ENCODE measurements at regions not wholly inside any gene's neighbourhood (a gene's known extent, or its start where the extent isn't known, plus 50 kb on each side); places are given as distances from the start of the nearest gene placed in this dataset.

DNA sequence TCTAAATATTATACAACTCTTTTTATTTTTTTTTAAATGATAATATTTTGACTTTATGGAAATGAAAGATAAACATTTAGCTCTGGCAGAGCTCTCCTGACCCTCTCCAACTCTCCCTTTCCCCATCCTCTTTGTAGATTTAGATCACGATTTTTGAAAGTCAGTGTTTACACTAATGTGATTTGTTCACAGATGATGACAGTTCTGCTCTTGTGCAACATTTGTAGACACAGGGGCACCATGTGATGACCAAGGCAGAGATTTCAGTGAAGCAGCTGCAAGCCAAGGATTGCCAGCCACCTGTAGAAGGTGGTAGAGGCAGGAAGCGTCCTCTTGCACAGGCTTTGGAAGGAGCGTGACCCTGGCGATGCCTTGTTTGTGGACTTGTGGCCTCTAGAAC lies 483.2 kb downstream of the QKI start:
- Histone ChIP-seq H3K27ac (ENCODE audit: low read depth, low read length) (no peak overlapping the region), H3K4me1 (ENCODE audit: control insufficient read depth in 5 of 5, insufficient read depth in 5 of 5, low read length in 5 of 5) (peaks cover 0 to 7% (median 0%) of the 10 kb centered on the region in 5 donors), H3K9ac (ENCODE audit: low read length in 5 of 5) (no peak overlapping the region), H3K9me3 (ENCODE audit: control insufficient read depth in 5 of 5, low read length in 5 of 5) (peaks cover 0 to 4% (median 3%) of the 10 kb centered on the region in 5 donors), H3K4me3 (ENCODE audit: low read depth in 1 of 5, low read length in 5 of 5) (no peak overlapping the region), H3K36me3 (ENCODE audit: control insufficient read depth in 5 of 5, insufficient read depth in 5 of 5, low read length in 5 of 5) (no peaks in the 10 kb centered on the region), H3K27me3 (ENCODE audit: control insufficient read depth in 5 of 5, insufficient read depth in 4 of 5, low read length in 5 of 5) (no peaks in the 10 kb centered on the region)

DNA sequence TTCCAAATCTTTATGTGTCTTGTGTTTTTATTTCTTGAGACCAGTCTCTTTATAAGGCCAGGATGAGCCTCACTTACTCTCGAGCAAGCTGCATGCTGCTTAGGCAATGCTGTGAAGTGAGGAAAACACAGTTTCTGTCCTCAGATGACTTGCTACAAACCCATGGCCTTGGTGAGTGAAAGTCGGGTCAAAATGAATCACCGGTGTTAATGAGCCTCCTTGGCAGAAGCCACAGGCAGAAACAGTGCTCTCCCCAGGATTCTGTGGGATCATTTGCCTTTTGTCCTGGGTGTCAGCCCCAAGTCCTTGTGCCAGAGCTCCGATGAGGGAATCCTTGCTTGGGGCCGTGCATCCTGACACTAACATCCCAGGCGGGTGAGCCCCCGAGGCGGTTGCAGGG lies 482.5 kb downstream of the QKI start:
- Histone ChIP-seq H3K9ac (ENCODE audit: low read length in 5 of 5) (no peak overlapping the region), H3K4me1 (ENCODE audit: control insufficient read depth in 5 of 5, insufficient read depth in 5 of 5, low read length in 5 of 5) (peaks cover 0 to 7% (median 0%) of the 10 kb centered on the region in 5 donors), H3K9me3 (ENCODE audit: control insufficient read depth in 5 of 5, low read length in 5 of 5) (peaks cover 0 to 4% (median 3%) of the 10 kb centered on the region in 5 donors), H3K36me3 (ENCODE audit: control insufficient read depth in 5 of 5, insufficient read depth in 5 of 5, low read length in 5 of 5) (no peaks in the 10 kb centered on the region), H3K27me3 (ENCODE audit: control insufficient read depth in 5 of 5, insufficient read depth in 4 of 5, low read length in 5 of 5) (no peaks in the 10 kb centered on the region), H3K4me3 (ENCODE audit: low read depth in 1 of 5, low read length in 5 of 5) (no peak overlapping the region), H3K27ac (ENCODE audit: low read depth, low read length) (no peak overlapping the region)

DNA sequence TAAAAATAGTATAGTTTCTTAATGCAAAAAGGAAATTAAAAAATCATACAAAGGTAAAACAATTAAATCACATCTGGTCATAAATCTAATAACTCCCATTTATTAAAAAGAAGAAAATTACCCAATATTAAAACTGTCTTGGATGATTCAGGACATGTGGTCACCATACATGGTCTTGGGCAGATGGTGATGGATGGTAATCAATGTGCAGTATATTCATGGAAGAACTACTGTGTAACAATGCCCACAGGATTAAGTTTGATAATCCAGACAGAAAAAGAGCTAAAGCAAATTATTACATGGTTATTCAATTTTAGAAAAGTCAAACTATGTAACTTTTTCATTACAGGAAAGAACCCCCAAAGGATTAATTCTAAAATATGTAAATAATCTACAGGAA lies 480.6 kb downstream of the QKI start:
- no peak overlapping the region for H3K27ac ChIP-seq (ENCODE audit: low read depth, low read length)
- H3K4me1 ChIP-seq (ENCODE audit: control insufficient read depth in 5 of 5, insufficient read depth in 5 of 5, low read length in 5 of 5): peaks cover 0 to 7% (median 0%) of the 10 kb centered on the region in 5 donors
- no peak overlapping the region for H3K9ac ChIP-seq (ENCODE audit: low read length in 5 of 5)
- no peaks in the 10 kb centered on the region for H3K27me3 ChIP-seq (ENCODE audit: control insufficient read depth in 5 of 5, insufficient read depth in 4 of 5, low read length in 5 of 5)
- H3K4me3 ChIP-seq (ENCODE audit: low read depth in 1 of 5, low read length in 5 of 5): no peak overlapping the region
- H3K9me3 ChIP-seq (ENCODE audit: control insufficient read depth in 5 of 5, low read length in 5 of 5): peaks cover 0 to 4% (median 3%) of the 10 kb centered on the region in 5 donors
- no peaks in the 10 kb centered on the region for H3K36me3 ChIP-seq (ENCODE audit: control insufficient read depth in 5 of 5, insufficient read depth in 5 of 5, low read length in 5 of 5)

DNA sequence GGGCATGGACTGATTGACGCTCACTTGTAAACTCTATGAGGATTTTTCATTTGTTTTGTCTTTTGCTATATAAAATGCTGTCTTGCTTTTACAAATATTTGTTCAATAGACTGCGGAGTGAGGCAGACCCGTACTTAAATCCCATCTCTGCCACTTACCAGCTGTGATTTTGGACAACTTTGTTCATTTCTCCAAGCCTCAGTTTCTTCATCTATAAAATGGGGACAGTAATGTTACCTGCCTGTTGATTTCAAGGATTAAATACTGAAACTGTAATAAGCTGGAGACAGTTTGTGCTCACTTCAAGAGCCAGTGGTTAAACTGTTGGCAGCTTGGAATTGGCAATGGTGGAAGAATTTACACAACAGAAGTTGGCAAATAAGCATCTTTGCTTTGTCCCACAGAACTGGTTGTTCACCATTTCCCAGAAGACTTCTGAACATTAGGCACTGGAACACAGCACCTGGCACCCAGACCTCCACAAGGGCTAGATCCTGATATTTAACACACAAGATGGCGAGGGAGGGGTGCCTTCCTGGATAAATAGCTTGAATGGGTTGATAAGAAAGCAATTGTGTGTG lies 479.2 kb downstream of the QKI start:
- Histone ChIP-seq H3K36me3 (ENCODE audit: control insufficient read depth in 5 of 5, insufficient read depth in 5 of 5, low read length in 5 of 5) (no peaks in the 10 kb centered on the region), H3K4me1 (ENCODE audit: control insufficient read depth in 5 of 5, insufficient read depth in 5 of 5, low read length in 5 of 5) (peaks cover 0 to 7% (median 0%) of the 10 kb centered on the region in 5 donors), H3K27me3 (ENCODE audit: control insufficient read depth in 5 of 5, insufficient read depth in 4 of 5, low read length in 5 of 5) (no peaks in the 10 kb centered on the region), H3K9ac (ENCODE audit: low read length in 5 of 5) (no peak overlapping the region), H3K27ac (ENCODE audit: low read depth, low read length) (no peak overlapping the region), H3K9me3 (ENCODE audit: control insufficient read depth in 5 of 5, low read length in 5 of 5) (peaks cover 0 to 4% (median 3%) of the 10 kb centered on the region in 5 donors), H3K4me3 (ENCODE audit: low read depth in 1 of 5, low read length in 5 of 5) (no peak overlapping the region)

DNA sequence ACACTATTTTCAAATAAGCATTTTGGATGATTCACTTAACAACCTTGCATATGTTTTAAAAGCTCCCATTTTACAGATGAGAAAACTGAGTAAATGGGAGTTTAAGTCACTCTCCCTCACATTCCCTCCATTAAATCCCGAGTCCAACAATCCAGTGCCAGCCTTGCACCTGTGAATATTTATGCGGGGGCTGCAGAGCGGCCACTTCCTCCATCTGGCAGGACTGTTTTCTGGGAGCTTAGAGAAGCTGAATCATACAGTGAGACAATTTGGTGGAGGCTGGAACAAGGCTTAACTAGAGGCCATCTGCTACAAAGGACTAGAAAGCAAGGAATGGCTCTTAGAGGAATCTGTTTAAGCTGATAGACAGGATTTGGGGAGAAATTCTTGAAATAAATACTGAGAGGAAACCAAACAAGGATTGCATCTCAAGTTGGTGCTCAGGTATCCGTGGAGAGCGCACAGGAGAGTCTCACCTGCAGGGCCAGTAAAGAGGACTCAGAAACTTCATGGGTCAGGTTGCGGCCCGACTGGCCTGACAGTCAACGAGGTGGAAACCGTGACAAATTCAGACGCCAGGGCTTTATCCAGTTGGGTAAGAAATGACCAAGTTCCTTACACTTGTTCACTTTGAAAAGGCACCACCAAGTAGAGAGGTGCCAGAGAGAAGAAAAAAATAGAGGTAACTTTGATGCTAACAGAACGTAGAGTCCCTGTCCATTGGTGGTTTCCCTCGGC lies 478.5 kb downstream of the QKI start:
- H3K4me1 ChIP-seq (ENCODE audit: control insufficient read depth in 5 of 5, insufficient read depth in 5 of 5, low read length in 5 of 5): peaks cover 0 to 7% (median 0%) of the 10 kb centered on the region in 5 donors

DNA sequence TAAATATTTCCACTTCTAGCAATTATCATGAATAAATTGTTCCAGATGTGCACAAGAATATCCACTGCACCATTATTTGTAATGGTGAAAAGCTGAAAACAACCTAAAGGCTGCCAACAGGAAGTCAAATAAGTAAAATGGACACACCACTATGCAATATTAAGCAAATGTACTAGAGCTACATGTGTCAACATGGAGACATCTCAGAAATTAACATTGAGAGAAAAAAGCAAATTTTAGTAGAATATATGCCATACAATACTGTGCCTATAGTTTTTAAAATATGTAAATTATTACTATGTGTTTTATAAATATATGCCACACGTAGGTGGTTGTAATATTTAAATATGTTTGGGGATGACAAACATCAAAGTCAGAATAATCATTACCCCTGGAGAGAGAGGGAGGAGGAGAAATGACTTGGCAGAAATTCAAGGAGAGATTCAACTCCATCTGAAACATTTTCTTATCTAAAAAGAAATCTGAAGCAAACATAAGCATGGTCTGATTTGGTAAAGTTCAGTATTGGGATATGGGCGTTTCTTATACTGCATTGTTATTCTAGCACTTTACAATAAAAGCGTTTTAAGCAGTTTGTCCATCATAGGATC lies 475.5 kb downstream of the QKI start:
- no peak overlapping the region for H3K4me3 ChIP-seq (ENCODE audit: low read depth in 1 of 5, low read length in 5 of 5)
- no peaks in the 10 kb centered on the region for H3K36me3 ChIP-seq (ENCODE audit: control insufficient read depth in 5 of 5, insufficient read depth in 5 of 5, low read length in 5 of 5)
- no peak overlapping the region for H3K9ac ChIP-seq (ENCODE audit: low read length in 5 of 5)
- H3K27ac ChIP-seq (ENCODE audit: low read depth, low read length): no peak overlapping the region
- peaks cover 0 to 3% (median 0%) of the 10 kb centered on the region in 5 donors for H3K9me3 ChIP-seq (ENCODE audit: control insufficient read depth in 5 of 5, low read length in 5 of 5)
- no peaks in the 10 kb centered on the region for H3K27me3 ChIP-seq (ENCODE audit: control insufficient read depth in 5 of 5, insufficient read depth in 4 of 5, low read length in 5 of 5)
- H3K4me1 ChIP-seq (ENCODE audit: control insufficient read depth in 5 of 5, insufficient read depth in 5 of 5, low read length in 5 of 5): peaks cover 0 to 7% (median 0%) of the 10 kb centered on the region in 5 donors

More for the DNA sequence above, 478.5 kb downstream of the QKI start:
- Histone ChIP-seq H3K36me3 (ENCODE audit: control insufficient read depth in 5 of 5, insufficient read depth in 5 of 5, low read length in 5 of 5) (no peaks in the 10 kb centered on the region), H3K9me3 (ENCODE audit: control insufficient read depth in 5 of 5, low read length in 5 of 5) (peaks cover 0 to 5% (median 4%) of the 10 kb centered on the region in 5 donors), H3K4me3 (ENCODE audit: low read depth in 1 of 5, low read length in 5 of 5) (no peak overlapping the region), H3K27ac (ENCODE audit: low read depth, low read length) (no peak overlapping the region), H3K9ac (ENCODE audit: low read length in 5 of 5) (no peak overlapping the region), H3K27me3 (ENCODE audit: control insufficient read depth in 5 of 5, insufficient read depth in 4 of 5, low read length in 5 of 5) (no peaks in the 10 kb centered on the region)

DNA sequence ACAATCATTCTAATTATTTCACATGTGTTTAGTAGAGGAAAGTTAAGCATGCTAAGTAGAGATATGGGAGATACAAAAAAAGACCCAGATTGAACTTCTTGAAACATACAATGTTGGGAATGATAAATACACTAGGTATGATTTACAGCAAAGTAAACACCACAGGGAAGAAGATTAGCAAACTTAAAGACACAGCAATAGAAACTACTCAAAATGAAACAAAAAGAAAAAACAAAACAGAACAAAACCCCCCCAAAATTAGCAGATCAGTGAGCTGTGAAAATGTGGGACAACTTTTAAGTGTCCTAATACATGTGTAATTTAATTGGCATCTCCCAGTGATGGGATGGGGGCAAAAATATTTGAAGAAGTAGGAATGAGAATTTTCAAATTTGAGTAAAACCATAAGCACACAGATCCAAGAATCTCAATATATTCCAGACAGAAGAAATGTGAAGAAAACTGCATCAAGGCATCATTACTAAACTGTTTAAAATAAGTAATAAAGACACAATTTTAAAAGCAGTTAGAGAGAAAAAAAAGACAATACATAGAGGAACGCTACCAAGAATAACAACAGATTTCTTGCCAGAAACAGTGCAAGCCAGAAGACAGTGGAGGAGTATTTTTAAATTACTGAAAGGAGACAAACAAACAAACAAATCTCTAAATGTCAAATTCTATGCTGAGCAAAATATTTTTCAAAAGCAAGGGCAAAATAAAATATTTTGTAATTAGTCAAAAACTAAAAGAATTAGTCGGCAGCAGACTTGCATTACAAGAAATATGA lies 473.7 kb downstream of the QKI start:
- Histone ChIP-seq H3K27ac (ENCODE audit: low read depth, low read length) (no peak overlapping the region), H3K4me1 (ENCODE audit: control insufficient read depth in 5 of 5, insufficient read depth in 5 of 5, low read length in 5 of 5) (peaks cover 0 to 3% (median 0%) of the 10 kb centered on the region in 5 donors), H3K36me3 (ENCODE audit: control insufficient read depth in 5 of 5, insufficient read depth in 5 of 5, low read length in 5 of 5) (no peaks in the 10 kb centered on the region), H3K9me3 (ENCODE audit: control insufficient read depth in 5 of 5, low read length in 5 of 5) (peaks cover 0 to 3% (median 0%) of the 10 kb centered on the region in 5 donors), H3K9ac (ENCODE audit: low read length in 5 of 5) (no peak overlapping the region), H3K4me3 (ENCODE audit: low read depth in 1 of 5, low read length in 5 of 5) (no peak overlapping the region), H3K27me3 (ENCODE audit: control insufficient read depth in 5 of 5, insufficient read depth in 4 of 5, low read length in 5 of 5) (no peaks in the 10 kb centered on the region)

DNA sequence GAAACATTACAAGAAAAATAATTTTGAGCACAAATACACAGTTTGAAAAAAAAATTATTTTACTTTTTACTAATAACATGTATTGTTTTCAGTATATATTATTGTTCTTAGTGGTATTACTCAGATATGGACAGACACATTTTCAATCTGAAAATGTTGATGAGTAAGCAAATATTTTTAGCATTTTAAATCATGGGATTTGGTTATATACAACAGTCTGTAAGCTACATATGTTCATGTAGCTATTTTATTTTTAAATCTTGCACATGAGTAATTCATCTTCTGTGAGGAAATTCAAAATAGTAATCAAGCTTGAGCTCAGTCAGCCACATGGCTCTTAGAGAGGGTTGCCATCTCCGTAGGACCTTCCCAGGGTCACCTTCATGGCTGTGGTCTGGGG lies 471.9 kb downstream of the QKI start:
- Histone ChIP-seq H3K4me1 (ENCODE audit: control insufficient read depth in 5 of 5, insufficient read depth in 5 of 5, low read length in 5 of 5) (peaks cover 0 to 3% (median 0%) of the 10 kb centered on the region in 5 donors), H3K27me3 (ENCODE audit: control insufficient read depth in 5 of 5, insufficient read depth in 4 of 5, low read length in 5 of 5) (no peaks in the 10 kb centered on the region), H3K36me3 (ENCODE audit: control insufficient read depth in 5 of 5, insufficient read depth in 5 of 5, low read length in 5 of 5) (no peaks in the 10 kb centered on the region), H3K9ac (ENCODE audit: low read length in 5 of 5) (no peak overlapping the region), H3K27ac (ENCODE audit: low read depth, low read length) (no peak overlapping the region), H3K9me3 (ENCODE audit: control insufficient read depth in 5 of 5, low read length in 5 of 5) (peaks cover 0 to 3% (median 0%) of the 10 kb centered on the region in 5 donors), H3K4me3 (ENCODE audit: low read depth in 1 of 5, low read length in 5 of 5) (no peak overlapping the region)

DNA sequence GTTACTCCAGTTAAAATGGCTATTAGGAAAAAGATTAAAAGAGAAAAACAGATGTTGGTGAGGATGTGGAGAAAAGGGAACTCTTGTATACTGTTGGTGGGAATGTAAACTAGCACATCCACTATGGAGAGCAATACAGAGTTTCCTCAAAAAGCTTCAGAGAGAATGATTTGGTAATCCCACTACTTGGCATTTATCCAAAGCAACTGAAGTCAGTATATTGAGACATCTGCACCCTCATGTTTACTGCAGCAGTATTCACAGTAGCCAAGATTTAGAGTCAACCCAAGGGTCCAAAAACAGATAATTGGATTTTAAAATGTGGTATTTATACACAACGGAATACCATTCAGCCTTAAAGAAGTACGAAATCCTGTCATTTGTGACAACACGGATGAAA lies 469.5 kb downstream of the QKI start:
- Histone ChIP-seq H3K4me1 (ENCODE audit: control insufficient read depth in 5 of 5, insufficient read depth in 5 of 5, low read length in 5 of 5) (peaks cover 0 to 3% (median 0%) of the 10 kb centered on the region in 5 donors), H3K9me3 (ENCODE audit: control insufficient read depth in 5 of 5, low read length in 5 of 5) (peaks cover 0 to 3% (median 0%) of the 10 kb centered on the region in 5 donors), H3K27ac (ENCODE audit: low read depth, low read length) (no peak overlapping the region), H3K36me3 (ENCODE audit: control insufficient read depth in 5 of 5, insufficient read depth in 5 of 5, low read length in 5 of 5) (no peaks in the 10 kb centered on the region), H3K27me3 (ENCODE audit: control insufficient read depth in 5 of 5, insufficient read depth in 4 of 5, low read length in 5 of 5) (no peaks in the 10 kb centered on the region), H3K9ac (ENCODE audit: low read length in 5 of 5) (no peak overlapping the region), H3K4me3 (ENCODE audit: low read depth in 1 of 5, low read length in 5 of 5) (no peak overlapping the region)

Data from subcutaneous abdominal adipose tissue (tissue), 5 donors.